ENCODE measurements at regions not wholly inside any gene's neighbourhood (a gene's known extent, or its start where the extent isn't known, plus 50 kb on each side); places are given as distances from the start of the nearest gene placed in this dataset.

DNA sequence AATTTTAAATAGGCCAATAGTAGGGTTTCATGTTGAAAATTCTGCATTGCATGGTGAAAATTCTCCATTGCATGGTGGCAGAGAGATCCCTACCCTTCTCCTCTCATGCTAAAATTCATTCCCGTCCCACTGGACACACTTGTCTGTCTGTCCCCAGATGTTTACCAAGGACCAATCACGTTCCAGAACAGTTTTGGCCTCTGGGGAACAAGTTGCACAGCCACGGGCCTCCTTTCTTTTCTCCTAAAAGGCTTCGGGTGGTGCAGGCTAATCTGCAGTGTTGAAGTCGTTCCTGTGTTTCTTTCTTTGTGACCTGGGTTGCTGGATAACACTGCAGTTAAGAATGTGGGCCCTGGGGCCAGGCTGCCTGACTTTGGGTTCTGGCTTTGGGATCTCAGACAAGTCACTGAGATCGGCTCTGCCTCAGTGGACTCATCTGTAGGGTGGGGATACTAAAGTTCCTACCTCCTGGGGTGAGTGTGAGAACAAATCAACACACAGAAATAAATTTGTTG, 113.1 kb upstream of the FAM204A start:
- H3K9me3 ChIP-seq (ENCODE audit: insufficient read depth, low read length, severe bottlenecking): no peaks in the 10 kb centered on the region
- peaks cover 10% of the 10 kb centered on the region for H3K27me3 ChIP-seq (ENCODE audit: insufficient read depth, low read length, poor library complexity)
- no peak overlapping the region for H3K4me3 ChIP-seq (ENCODE audit: low read depth in 1 of 2, low read length in 2 of 2)
- ATAC-seq (ENCODE audit: insufficient read depth, low read depth) (no peak), DNase-seq (no peak)
- H3K9ac ChIP-seq (ENCODE audit: low read depth, low read length): no peak overlapping the region
- H3K4me1 ChIP-seq (ENCODE audit: insufficient read depth, low read length): 0 out of 2 replicates have a peak, but pooled peaks cover 4% of the 10 kb centered on the region
- no peak overlapping the region for H2AFZ ChIP-seq (ENCODE audit: low read depth, low read length)
- H3K79me2 ChIP-seq (ENCODE audit: insufficient read depth, low read length): no peaks in the 10 kb centered on the region
- H3K27ac ChIP-seq (ENCODE audit: low read length): no peak overlapping the region
- no peak for TF ChIP-seq EZH2 (IDR thresholded peaks at IDR 0.05; ENCODE audit: borderline replicate concordance, low read depth, low read length, severe bottlenecking)
- TF ChIP-seq, protein P1, sequence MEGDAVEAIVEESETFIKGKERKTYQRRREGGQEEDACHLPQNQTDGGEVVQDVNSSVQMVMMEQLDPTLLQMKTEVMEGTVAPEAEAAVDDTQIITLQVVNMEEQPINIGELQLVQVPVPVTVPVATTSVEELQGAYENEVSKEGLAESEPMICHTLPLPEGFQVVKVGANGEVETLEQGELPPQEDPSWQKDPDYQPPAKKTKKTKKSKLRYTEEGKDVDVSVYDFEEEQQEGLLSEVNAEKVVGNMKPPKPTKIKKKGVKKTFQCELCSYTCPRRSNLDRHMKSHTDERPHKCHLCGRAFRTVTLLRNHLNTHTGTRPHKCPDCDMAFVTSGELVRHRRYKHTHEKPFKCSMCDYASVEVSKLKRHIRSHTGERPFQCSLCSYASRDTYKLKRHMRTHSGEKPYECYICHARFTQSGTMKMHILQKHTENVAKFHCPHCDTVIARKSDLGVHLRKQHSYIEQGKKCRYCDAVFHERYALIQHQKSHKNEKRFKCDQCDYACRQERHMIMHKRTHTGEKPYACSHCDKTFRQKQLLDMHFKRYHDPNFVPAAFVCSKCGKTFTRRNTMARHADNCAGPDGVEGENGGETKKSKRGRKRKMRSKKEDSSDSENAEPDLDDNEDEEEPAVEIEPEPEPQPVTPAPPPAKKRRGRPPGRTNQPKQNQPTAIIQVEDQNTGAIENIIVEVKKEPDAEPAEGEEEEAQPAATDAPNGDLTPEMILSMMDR (IDR thresholded peaks at IDR 0.05; ENCODE audit: borderline replicate concordance, extremely low read depth, low read length, poor library complexity, severe bottlenecking): no peak
- no peaks in the 10 kb centered on the region for H3K36me3 ChIP-seq (ENCODE audit: insufficient read depth, low read length)
- H3K4me2 ChIP-seq (ENCODE audit: insufficient read depth, low read length): no peak overlapping the region
- H4K20me1 ChIP-seq (ENCODE audit: insufficient read depth, low read length): no peaks in the 10 kb centered on the region

DNA sequence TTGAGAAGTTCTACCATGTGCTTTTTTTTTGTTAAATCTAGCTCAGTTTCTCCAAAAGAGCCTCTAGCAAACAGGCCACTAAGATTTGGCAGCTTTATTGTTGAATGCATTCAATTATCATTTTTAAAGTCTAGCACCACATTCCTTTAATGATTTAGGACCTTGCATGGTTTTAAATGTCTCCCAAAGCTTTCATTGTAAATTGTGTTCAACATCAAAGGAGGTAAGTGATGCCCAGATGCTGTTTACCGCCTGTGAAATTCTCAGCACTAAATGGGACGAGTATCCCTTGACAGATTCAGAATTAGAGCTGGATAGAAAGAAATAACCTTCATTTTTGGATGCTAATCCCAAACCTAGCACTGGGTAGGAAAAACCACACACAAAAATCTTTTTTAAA, 112.1 kb upstream of the FAM204A start:
- Histone ChIP-seq H3K4me1 (ENCODE audit: insufficient read depth, low read length) (0 out of 2 replicates have a peak, but pooled peaks cover under 1% of the 10 kb centered on the region), H3K36me3 (ENCODE audit: insufficient read depth, low read length) (no peaks in the 10 kb centered on the region), H3K27ac (ENCODE audit: low read length) (no peak overlapping the region), H3K4me2 (ENCODE audit: insufficient read depth, low read length) (no peak overlapping the region), H2AFZ (ENCODE audit: low read depth, low read length) (no peak overlapping the region), H3K79me2 (ENCODE audit: insufficient read depth, low read length) (no peaks in the 10 kb centered on the region), H3K27me3 (ENCODE audit: insufficient read depth, low read length, poor library complexity) (peaks cover 15% of the 10 kb centered on the region), H4K20me1 (ENCODE audit: insufficient read depth, low read length) (no peaks in the 10 kb centered on the region), H3K9ac (ENCODE audit: low read depth, low read length) (no peak overlapping the region), H3K9me3 (ENCODE audit: insufficient read depth, low read length, severe bottlenecking) (no peaks in the 10 kb centered on the region), H3K4me3 (ENCODE audit: low read depth in 1 of 2, low read length in 2 of 2) (no peak overlapping the region)
- ATAC-seq (ENCODE audit: insufficient read depth, low read depth) (no peak), DNase-seq (no peak)
- TF ChIP-seq, protein P1 (IDR thresholded peaks at IDR 0.05; ENCODE audit: borderline replicate concordance, extremely low read depth, low read length, poor library complexity, severe bottlenecking): no peak
- no peak for TF ChIP-seq EZH2 (IDR thresholded peaks at IDR 0.05; ENCODE audit: borderline replicate concordance, low read depth, low read length, severe bottlenecking)

DNA sequence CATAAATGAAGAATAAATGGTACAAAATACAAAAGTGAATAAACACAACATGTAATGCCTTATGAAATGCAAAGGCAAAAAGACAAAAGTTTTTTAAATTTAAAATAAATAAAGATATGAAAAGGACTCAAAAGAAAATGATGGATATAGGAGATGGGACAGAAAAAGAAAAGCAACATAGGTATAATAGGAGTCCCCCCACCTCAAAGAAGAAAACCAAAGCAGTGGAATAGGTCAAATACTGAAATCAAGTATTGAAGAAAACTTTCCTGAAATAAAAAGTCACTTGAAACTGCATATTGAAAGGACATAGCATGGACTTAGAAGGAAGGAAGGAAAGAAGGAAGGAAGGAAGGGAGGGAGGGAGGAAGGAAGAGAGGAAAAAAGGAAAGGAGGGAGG, 110.0 kb upstream of the FAM204A start:
- no peak overlapping the region for H2AFZ ChIP-seq (ENCODE audit: low read depth, low read length)
- H3K27ac ChIP-seq (ENCODE audit: low read length): no peak overlapping the region
- H3K4me1 ChIP-seq (ENCODE audit: insufficient read depth, low read length): no peaks in the 10 kb centered on the region
- TF ChIP-seq, protein P1 (IDR thresholded peaks at IDR 0.05; ENCODE audit: borderline replicate concordance, extremely low read depth, low read length, poor library complexity, severe bottlenecking): no peak
- no peak for TF ChIP-seq EZH2 (IDR thresholded peaks at IDR 0.05; ENCODE audit: borderline replicate concordance, low read depth, low read length, severe bottlenecking)
- H3K4me3 ChIP-seq (ENCODE audit: low read depth in 1 of 2, low read length in 2 of 2): no peak overlapping the region
- no peak overlapping the region for H3K9ac ChIP-seq (ENCODE audit: low read depth, low read length)
- H4K20me1 ChIP-seq (ENCODE audit: insufficient read depth, low read length): no peaks in the 10 kb centered on the region
- peaks cover 30% of the 10 kb centered on the region for H3K27me3 ChIP-seq (ENCODE audit: insufficient read depth, low read length, poor library complexity)
- H3K79me2 ChIP-seq (ENCODE audit: insufficient read depth, low read length): no peaks in the 10 kb centered on the region
- H3K4me2 ChIP-seq (ENCODE audit: insufficient read depth, low read length): no peak overlapping the region
- no peaks in the 10 kb centered on the region for H3K36me3 ChIP-seq (ENCODE audit: insufficient read depth, low read length)
- no peak for DNase-seq
- H3K9me3 ChIP-seq (ENCODE audit: insufficient read depth, low read length, severe bottlenecking): no peaks in the 10 kb centered on the region
- no peak for ATAC-seq (ENCODE audit: insufficient read depth, low read depth)

DNA sequence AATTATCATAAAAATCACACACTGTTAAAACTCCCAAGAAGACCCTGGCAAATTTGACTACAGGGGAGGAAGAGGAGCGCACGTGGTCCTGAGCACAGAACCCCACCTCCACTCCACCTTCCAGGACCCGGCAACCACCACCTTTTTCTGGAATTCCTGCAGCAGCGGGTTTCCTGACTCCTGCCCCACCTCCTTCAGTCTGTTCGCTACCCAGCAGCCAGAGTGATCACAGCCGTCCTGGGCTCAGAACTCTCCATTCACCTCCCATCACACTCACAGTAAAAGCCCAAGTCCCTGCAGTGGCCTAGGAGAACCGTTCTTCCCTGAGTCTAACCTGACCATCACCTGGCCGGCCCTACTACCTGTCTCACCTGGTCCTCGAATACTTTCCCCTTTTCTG, 107.4 kb upstream of the FAM204A start:
- Histone ChIP-seq H3K4me3 (ENCODE audit: low read depth in 1 of 2, low read length in 2 of 2) (no peak overlapping the region), H3K27me3 (ENCODE audit: insufficient read depth, low read length, poor library complexity) (peaks cover 39% of the 10 kb centered on the region), H3K9ac (ENCODE audit: low read depth, low read length) (no peak overlapping the region), H2AFZ (ENCODE audit: low read depth, low read length) (no peak overlapping the region), H3K36me3 (ENCODE audit: insufficient read depth, low read length) (no peaks in the 10 kb centered on the region), H3K9me3 (ENCODE audit: insufficient read depth, low read length, severe bottlenecking) (no peaks in the 10 kb centered on the region), H4K20me1 (ENCODE audit: insufficient read depth, low read length) (no peaks in the 10 kb centered on the region), H3K79me2 (ENCODE audit: insufficient read depth, low read length) (no peaks in the 10 kb centered on the region), H3K4me2 (ENCODE audit: insufficient read depth, low read length) (no peak overlapping the region), H3K4me1 (ENCODE audit: insufficient read depth, low read length) (no peaks in the 10 kb centered on the region), H3K27ac (ENCODE audit: low read length) (no peak overlapping the region)
- DNase-seq: no peak
- ATAC-seq (ENCODE audit: insufficient read depth, low read depth): no peak
- TF ChIP-seq, protein P1 (IDR thresholded peaks at IDR 0.05; ENCODE audit: borderline replicate concordance, extremely low read depth, low read length, poor library complexity, severe bottlenecking): no peak
- TF ChIP-seq EZH2 (IDR thresholded peaks at IDR 0.05; ENCODE audit: borderline replicate concordance, low read depth, low read length, severe bottlenecking): no peak

Measured in DND-41 (cell line).